Chondrocyte (in vitro differentiated cells): ENCODE measurements at regions not wholly inside any gene's neighbourhood (a gene's known extent, or its start where the extent isn't known, plus 50 kb on each side); places are given as distances from the start of the nearest gene placed in this dataset.
"Not testable (repeated sequence)": the region's sequence is repeated elsewhere in the genome, so short reads cannot be mapped to it uniquely, and the experiment has no call there.

ENCODE experiments used
- DNase-seq: peaks from one replicate; pipeline ENCODE4 v3.0.0; 2021; ENCODE audit warnings: mixed read lengths, low spot score
- H3K27ac Mint-ChIP-seq: one replicate; pipeline ENCODE4 v1.8.0; 2021; ENCODE audit warnings: mild to moderate bottlenecking, moderate library complexity, mixed read lengths; ENCODE audit not compliant: unreplicated experiment
- H3K27me3 Mint-ChIP-seq: 2 replicates; pipeline ENCODE4 v1.8.0; 2021; ENCODE audit warnings: low read depth, mixed read lengths
- H3K36me3 Mint-ChIP-seq: 2 replicates; pipeline ENCODE4 v1.8.0; 2021; ENCODE audit warnings: low read depth, mixed read lengths
- H3K4me1 Mint-ChIP-seq: 2 replicates; pipeline ENCODE4 v1.8.0; 2021; ENCODE audit warnings: low read depth, mild to moderate bottlenecking, mixed read lengths
- H3K4me3 Mint-ChIP-seq: one replicate; pipeline ENCODE4 v1.8.0; 2021; ENCODE audit warnings: mild to moderate bottlenecking, moderate library complexity, mixed read lengths; ENCODE audit not compliant: unreplicated experiment
- H3K9me3 Mint-ChIP-seq: 2 replicates; pipeline ENCODE4 v1.8.0; 2021; ENCODE audit warnings: low read depth, mixed read lengths
- TF ChIP-seq, protein P1 (sequence below): fragments of 200-600 bp; sonication (generic); IDR thresholded peaks from 2 replicates; pipeline ENCODE4 v1.5.0; 2021; ENCODE audit warnings: antibody characterized with exemption, mild to moderate bottlenecking, moderate library complexity

DNA sequence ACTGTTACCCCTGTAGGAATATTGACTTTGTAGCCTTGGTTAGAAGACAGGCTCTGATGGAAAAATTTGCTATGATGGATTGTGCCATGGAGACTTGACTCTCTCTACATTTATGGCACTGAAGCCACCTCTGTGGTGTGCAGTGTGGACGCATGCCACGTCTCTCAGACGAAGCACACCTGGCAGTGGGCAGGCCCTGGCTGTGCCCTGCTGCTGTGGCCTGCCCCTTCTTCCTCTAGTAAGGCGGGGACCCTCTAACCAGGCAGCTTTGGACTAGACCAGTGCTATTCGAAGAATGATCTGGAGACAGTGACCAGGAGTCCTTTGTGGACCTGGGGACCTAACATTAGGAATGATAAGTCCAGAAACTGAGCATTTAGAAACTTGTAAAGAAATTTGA is 773.5 kb upstream of the TPTE start:
- not testable (repeated sequence) for H3K4me3 Mint-ChIP-seq, H3K36me3 Mint-ChIP-seq, H3K4me1 Mint-ChIP-seq, DNase-seq, H3K27ac Mint-ChIP-seq, H3K27me3 Mint-ChIP-seq
- peaks cover 18% of the 10 kb centered on the region for H3K9me3 Mint-ChIP-seq

DNA sequence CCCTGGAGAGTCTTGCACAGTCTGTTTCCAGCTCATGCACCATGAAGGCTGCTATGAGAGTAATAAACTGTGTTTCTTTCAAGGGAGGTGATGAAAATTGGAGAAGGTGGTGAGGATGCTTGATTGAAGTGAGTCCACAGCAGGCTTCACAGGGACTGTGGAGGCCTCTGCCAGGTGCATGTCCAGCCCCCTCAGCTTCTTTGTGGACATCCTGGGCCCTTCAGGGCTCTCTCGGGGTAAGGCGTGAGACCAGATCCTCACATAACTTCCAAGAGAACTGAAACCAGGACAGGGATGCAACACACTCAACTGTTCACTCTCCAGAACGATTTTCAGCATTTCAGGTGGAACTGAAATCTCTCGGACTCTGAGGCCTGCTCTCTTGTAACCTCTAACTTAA is 772.9 kb upstream of the TPTE start:
- not testable (repeated sequence) for H3K36me3 Mint-ChIP-seq, H3K4me1 Mint-ChIP-seq, H3K27me3 Mint-ChIP-seq, H3K4me3 Mint-ChIP-seq, H3K27ac Mint-ChIP-seq, DNase-seq
- peaks cover 18% of the 10 kb centered on the region for H3K9me3 Mint-ChIP-seq

DNA sequence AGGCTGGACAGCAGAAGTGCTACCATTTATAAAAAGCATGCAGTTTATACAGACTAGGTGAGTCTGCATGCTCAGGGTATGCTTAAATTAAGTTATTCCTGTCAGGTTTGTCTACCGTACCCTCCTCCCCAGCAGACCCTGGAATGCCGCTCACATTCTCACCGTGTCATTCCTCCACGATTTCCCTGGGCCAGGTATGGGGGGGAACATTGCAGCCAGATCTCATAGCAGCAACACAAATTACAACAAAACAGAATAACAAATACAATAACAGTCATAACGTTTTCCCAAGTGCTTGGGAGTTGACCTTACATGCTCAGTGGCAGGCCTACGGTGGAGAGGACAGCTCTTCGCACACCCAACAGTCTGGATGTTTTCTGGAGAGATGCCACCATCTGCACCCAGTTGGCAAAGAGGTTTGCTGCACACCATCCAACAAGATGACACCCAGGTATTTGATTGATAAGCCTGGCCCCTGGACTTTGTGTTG is 771.6 kb upstream of the TPTE start:
- H3K4me1 Mint-ChIP-seq, H3K36me3 Mint-ChIP-seq, H3K4me3 Mint-ChIP-seq, H3K27me3 Mint-ChIP-seq, DNase-seq, H3K27ac Mint-ChIP-seq: not testable (repeated sequence)
- peaks cover 21% of the 10 kb centered on the region for H3K9me3 Mint-ChIP-seq

DNA sequence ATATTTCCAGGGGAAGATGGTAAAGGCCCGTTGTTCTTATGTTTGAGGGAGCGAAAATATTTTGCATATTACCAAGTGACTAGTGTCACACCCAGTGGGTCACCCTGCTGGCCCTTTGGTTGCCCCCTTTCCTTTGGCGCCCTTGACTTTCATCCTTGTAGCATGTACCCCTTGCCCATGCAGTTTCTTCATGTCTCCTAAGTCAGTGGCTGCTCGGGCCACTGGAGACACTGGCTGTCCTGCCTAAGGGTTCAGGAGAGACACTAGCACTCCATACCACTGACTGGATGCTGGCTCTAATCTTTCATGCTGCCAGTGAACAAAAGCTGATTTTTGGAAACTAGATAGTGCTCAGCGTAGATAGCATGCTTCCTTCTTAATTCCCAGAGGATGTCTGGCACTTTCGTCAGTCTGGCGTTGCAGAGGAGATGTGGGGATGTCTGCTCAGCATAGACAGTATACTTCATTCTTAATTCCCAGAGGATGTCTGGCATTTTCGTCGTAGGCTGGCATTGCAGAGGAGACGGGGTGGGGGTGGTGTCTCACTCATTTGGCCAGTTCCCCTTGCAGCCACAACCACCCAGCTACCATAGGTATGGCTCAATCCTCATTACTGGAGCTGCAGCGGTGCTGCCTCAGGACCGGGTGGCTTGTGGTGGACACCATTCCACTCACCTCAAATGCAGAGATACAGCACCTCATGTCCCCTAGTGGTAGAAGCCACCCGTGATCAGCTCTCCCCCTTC is 770.9 kb upstream of the TPTE start:
- H3K27me3 Mint-ChIP-seq = no peaks in the 10 kb centered on the region
- H3K9me3 Mint-ChIP-seq = peaks cover 23% of the 10 kb centered on the region
- no peaks in the 10 kb centered on the region for H3K4me1 Mint-ChIP-seq
- TF ChIP-seq, protein P1, sequence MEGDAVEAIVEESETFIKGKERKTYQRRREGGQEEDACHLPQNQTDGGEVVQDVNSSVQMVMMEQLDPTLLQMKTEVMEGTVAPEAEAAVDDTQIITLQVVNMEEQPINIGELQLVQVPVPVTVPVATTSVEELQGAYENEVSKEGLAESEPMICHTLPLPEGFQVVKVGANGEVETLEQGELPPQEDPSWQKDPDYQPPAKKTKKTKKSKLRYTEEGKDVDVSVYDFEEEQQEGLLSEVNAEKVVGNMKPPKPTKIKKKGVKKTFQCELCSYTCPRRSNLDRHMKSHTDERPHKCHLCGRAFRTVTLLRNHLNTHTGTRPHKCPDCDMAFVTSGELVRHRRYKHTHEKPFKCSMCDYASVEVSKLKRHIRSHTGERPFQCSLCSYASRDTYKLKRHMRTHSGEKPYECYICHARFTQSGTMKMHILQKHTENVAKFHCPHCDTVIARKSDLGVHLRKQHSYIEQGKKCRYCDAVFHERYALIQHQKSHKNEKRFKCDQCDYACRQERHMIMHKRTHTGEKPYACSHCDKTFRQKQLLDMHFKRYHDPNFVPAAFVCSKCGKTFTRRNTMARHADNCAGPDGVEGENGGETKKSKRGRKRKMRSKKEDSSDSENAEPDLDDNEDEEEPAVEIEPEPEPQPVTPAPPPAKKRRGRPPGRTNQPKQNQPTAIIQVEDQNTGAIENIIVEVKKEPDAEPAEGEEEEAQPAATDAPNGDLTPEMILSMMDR = no peak
- no peak overlapping the region for H3K4me3 Mint-ChIP-seq
- H3K27ac Mint-ChIP-seq = no peak overlapping the region
- H3K36me3 Mint-ChIP-seq = no peaks in the 10 kb centered on the region
- no peak for DNase-seq

DNA sequence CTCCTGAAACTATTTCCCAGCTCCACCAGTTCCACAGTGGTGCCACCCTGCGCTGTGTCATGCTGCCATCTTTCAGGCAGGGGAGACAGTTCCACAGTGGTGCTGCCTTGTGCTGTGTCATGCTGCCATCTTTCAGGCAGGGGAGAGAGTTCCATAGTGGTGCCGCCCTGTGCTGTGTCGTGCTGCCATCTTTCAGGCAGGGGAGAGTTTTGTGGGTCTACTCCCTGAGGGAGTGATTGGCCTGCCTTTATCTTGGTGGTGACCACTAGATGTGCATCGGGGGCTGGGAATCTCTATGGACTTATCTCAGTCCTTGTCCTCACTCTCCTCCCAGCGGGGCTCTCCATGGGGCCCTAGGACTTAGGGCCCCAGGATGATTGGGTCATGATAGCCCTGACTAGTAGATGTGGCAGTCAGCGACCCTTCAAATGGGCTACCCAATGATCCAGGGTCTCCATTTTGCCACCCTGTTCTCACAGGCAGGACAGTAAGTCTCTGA is 770.2 kb upstream of the TPTE start:
- not testable (repeated sequence) for H3K27ac Mint-ChIP-seq, H3K4me1 Mint-ChIP-seq, H3K27me3 Mint-ChIP-seq, H3K36me3 Mint-ChIP-seq, DNase-seq, H3K4me3 Mint-ChIP-seq
- H3K9me3 Mint-ChIP-seq = peaks cover 28% of the 10 kb centered on the region

DNA sequence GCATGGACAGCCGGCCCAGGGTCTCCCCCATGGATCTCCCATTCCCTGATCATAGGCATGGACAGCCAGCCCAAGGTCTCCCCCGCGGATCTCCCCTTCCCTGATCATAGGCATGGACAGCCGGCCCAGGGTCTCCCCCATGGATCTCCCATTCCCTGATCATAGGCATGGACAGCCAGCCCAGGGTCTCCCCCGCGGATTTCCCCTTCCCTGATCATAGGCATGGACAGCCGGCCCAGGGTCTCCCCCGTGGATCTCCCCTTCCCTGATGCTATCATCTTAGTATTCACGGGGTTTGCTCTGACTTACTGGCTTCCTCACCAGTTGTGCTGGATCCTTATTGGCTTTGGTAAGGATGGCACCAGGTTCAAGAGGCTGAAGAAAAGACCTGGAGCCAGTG is 769.4 kb upstream of the TPTE start:
- H3K27me3 Mint-ChIP-seq, H3K36me3 Mint-ChIP-seq, H3K4me3 Mint-ChIP-seq, H3K4me1 Mint-ChIP-seq, H3K27ac Mint-ChIP-seq, DNase-seq: not testable (repeated sequence)
- peaks cover 28% of the 10 kb centered on the region for H3K9me3 Mint-ChIP-seq

DNA sequence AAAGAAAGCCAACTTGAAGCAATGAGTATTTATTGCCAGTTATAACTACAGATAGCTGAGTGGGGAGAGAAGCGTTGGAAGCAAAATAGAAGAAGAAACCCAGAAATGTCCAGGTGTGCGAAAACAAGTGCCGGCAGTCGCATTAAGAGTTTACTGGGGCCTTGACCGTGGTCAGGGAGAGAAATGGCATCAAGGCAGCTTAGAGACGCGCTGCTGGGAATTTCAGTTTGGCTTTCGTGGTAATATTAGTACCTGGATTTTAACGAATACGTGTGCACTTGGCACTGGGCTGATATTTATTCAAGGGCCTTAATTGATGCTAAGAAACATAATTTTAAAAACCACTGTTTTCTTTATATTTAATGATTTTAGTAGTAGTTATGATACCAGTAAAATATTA is 767.9 kb upstream of the TPTE start:
- H3K4me3 Mint-ChIP-seq, H3K27me3 Mint-ChIP-seq, DNase-seq, H3K27ac Mint-ChIP-seq, H3K36me3 Mint-ChIP-seq, H3K4me1 Mint-ChIP-seq: not testable (repeated sequence)
- peaks cover 16% of the 10 kb centered on the region for H3K9me3 Mint-ChIP-seq

DNA sequence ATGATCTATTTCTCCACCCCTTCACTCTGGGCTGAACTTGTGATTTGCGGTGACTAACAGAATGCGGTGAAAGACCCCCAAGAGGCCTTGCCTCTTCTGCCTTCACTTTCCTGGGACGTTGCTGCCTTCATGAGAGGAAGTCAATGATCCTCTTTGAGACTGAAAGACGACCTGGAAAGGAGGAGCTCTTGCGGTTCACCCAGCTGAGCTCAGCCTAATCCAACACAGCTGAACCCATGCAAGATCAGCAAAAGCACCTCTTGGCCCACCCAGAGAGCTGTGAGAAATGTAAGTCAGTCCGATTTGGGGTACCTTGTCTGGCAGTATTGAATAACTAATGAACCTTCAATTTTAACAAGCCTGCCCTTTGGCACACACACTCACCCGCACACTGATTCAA is 767.4 kb upstream of the TPTE start:
- Mint-ChIP-seq H3K27me3 (no peaks in the 10 kb centered on the region), H3K36me3 (no peaks in the 10 kb centered on the region), H3K4me3 (no peak overlapping the region), H3K9me3 (peaks cover 11% of the 10 kb centered on the region), H3K4me1 (no peaks in the 10 kb centered on the region), H3K27ac (no peak overlapping the region)
- TF ChIP-seq, protein P1 = no peak
- no peak for DNase-seq

DNA sequence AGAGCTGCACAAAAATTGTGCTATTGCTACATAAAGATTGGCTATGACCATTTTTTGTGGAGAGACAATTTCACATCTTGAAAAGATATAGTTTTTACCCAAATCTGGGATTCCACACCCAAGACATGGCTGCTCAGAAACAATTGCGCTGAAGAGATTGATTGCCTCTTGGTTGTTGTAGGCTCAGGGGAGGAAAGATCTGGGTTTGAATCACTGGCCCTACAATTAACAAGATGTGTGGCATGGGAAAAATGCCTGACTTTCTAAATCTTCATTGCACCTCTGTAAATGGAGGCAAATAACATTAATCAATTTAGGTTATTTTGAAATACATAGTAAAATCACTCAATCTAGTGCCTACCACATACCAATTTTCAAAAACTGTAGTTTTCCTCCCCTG is 766.9 kb upstream of the TPTE start:
- peaks cover 11% of the 10 kb centered on the region for H3K9me3 Mint-ChIP-seq
- H3K27ac Mint-ChIP-seq, H3K4me3 Mint-ChIP-seq, DNase-seq, H3K27me3 Mint-ChIP-seq, H3K4me1 Mint-ChIP-seq, H3K36me3 Mint-ChIP-seq: not testable (repeated sequence)
